Fibroblast of lung (primary cell): ENCODE measurements at regions not wholly inside any gene's neighbourhood (a gene's known extent, or its start where the extent isn't known, plus 50 kb on each side); places are given as distances from the start of the nearest gene placed in this dataset.
"Not testable (repeated sequence)": the region's sequence is repeated elsewhere in the genome, so short reads cannot be mapped to it uniquely, and the experiment has no call there.

Experiments used
- DNase-seq, 2 donors: peaks; one replicate each; pipeline versions ENCODE4 v3.0.0 to v3.0.0-alpha.2; 2010; ENCODE audit warnings: low read depth in 2 of 2
- H2AFZ ChIP-seq: 2 replicates; pipeline ENCODE4 v1.5.1; 2012; ENCODE audit warnings: low read length, control low read depth, inconsistent platforms
- H3K27ac ChIP-seq: 2 replicates; pipeline ENCODE4 v1.5.1; 2011; ENCODE audit warnings: low read length, control low read depth; ENCODE audit not compliant: insufficient read depth
- H3K27me3 ChIP-seq: 2 replicates; pipeline ENCODE4 v1.5.1; 2011; ENCODE audit warnings: mild to moderate bottlenecking, low read length; ENCODE audit not compliant: control insufficient read depth, insufficient read depth
- H3K36me3 ChIP-seq: 2 replicates; pipeline ENCODE4 v1.5.1; 2011; ENCODE audit warnings: low read length; ENCODE audit not compliant: control insufficient read depth, insufficient read depth
- H3K4me1 ChIP-seq: 2 replicates; pipeline ENCODE4 v1.5.1; 2011; ENCODE audit warnings: low read length; ENCODE audit not compliant: control insufficient read depth, insufficient read depth; ENCODE audit errors: extremely low read depth
- H3K4me2 ChIP-seq: 2 replicates; pipeline ENCODE4 v1.5.1; 2011; ENCODE audit warnings: low read length, control low read depth; ENCODE audit not compliant: insufficient read depth; ENCODE audit errors: extremely low read depth
- H3K4me3 ChIP-seq, 4 experiments: fragments of 200-600 bp in 1 of 4; sonication (generic) in 1 of 4; replicated peaks in 1 of 4; 2 replicates each; pipeline ENCODE4 v1.5.1; 2011 to 2016; ENCODE audit warnings: low read length in 4 of 4, low read depth in 3 of 4, mild to moderate bottlenecking in 3 of 4, control low read depth in 2 of 4, inconsistent platforms in 1 of 4, mixed read lengths in 1 of 4; ENCODE audit not compliant: insufficient read depth in 1 of 4; ENCODE audit errors: control extremely low read depth in 1 of 4
- H3K79me2 ChIP-seq: 2 replicates; pipeline ENCODE4 v1.5.1; 2012; ENCODE audit warnings: mild to moderate bottlenecking, low read length, inconsistent platforms; ENCODE audit not compliant: control insufficient read depth, insufficient read depth
- H3K9ac ChIP-seq: 2 replicates; pipeline ENCODE4 v1.5.1; 2011; ENCODE audit warnings: mild to moderate bottlenecking, low read length, control low read depth; ENCODE audit not compliant: insufficient read depth
- H3K9me3 ChIP-seq: 2 replicates; pipeline ENCODE4 v1.5.1; 2012; ENCODE audit warnings: low read depth, low read length; ENCODE audit not compliant: control insufficient read depth, insufficient read depth
- H4K20me1 ChIP-seq: 2 replicates; pipeline ENCODE4 v1.5.1; 2011; ENCODE audit warnings: low read length; ENCODE audit not compliant: control insufficient read depth, insufficient read depth; ENCODE audit errors: extremely low read depth
- EZH2 ChIP-seq: IDR thresholded peaks from 2 replicates; pipeline ENCODE4 v1.5.1; 2012; ENCODE audit warnings: low read length, control low read depth, mild to moderate bottlenecking; ENCODE audit errors: missing control alignments
- TF ChIP-seq, protein P1 (sequence below), 2 donors: IDR thresholded peaks in 1 of 2; conservative IDR thresholded peaks in 1 of 2; 1 replicate in 1 of 2; 2 replicates in 1 of 2; pipeline ENCODE4 v1.5.1; 2011 to 2012; ENCODE audit warnings: low read length in 2 of 2, control low read depth in 1 of 2, inconsistent platforms in 1 of 2, low read depth in 1 of 2, mild to moderate bottlenecking in 1 of 2

DNA sequence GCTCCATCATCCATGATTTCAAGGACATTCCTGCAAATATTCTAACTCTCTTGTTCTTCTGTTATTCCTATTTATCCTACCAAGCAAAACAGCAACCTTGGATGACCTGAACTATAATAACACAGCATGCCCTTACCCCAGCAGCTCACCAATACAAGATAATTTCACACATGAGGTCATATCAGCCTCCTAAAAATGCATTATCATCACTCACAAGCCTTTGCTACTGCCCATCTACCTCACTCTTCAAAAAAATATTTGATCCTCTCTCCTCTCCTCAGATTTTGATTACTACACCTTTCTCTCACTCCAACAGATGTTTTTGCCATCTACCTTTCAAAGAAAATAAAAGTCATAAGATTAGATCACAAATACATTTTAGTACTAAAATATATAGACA lies 777.6 kb upstream of the NCAM2 start:
- H3K27ac ChIP-seq = no peak overlapping the region
- H3K4me1 ChIP-seq = no peaks in the 10 kb centered on the region
- no peak overlapping the region for H3K4me2 ChIP-seq
- H3K4me3 ChIP-seq = no peak overlapping the region
- TF ChIP-seq EZH2 = no peak
- TF ChIP-seq, protein P1, sequence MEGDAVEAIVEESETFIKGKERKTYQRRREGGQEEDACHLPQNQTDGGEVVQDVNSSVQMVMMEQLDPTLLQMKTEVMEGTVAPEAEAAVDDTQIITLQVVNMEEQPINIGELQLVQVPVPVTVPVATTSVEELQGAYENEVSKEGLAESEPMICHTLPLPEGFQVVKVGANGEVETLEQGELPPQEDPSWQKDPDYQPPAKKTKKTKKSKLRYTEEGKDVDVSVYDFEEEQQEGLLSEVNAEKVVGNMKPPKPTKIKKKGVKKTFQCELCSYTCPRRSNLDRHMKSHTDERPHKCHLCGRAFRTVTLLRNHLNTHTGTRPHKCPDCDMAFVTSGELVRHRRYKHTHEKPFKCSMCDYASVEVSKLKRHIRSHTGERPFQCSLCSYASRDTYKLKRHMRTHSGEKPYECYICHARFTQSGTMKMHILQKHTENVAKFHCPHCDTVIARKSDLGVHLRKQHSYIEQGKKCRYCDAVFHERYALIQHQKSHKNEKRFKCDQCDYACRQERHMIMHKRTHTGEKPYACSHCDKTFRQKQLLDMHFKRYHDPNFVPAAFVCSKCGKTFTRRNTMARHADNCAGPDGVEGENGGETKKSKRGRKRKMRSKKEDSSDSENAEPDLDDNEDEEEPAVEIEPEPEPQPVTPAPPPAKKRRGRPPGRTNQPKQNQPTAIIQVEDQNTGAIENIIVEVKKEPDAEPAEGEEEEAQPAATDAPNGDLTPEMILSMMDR (conservative IDR thresholded peaks at IDR 0.05 in 1 of 2, IDR thresholded peaks at IDR 0.05 in 1 of 2; ENCODE audit: low read depth in 1 of 2, low read length in 2 of 2) = no peak
- H3K9me3 ChIP-seq = no peaks in the 10 kb centered on the region
- H3K9ac ChIP-seq = no peak overlapping the region
- H3K79me2 ChIP-seq = no peaks in the 10 kb centered on the region
- DNase-seq = no peak
- H3K36me3 ChIP-seq = no peaks in the 10 kb centered on the region
- no peaks in the 10 kb centered on the region for H3K27me3 ChIP-seq
- no peak overlapping the region for H2AFZ ChIP-seq
- H4K20me1 ChIP-seq = no peaks in the 10 kb centered on the region

DNA sequence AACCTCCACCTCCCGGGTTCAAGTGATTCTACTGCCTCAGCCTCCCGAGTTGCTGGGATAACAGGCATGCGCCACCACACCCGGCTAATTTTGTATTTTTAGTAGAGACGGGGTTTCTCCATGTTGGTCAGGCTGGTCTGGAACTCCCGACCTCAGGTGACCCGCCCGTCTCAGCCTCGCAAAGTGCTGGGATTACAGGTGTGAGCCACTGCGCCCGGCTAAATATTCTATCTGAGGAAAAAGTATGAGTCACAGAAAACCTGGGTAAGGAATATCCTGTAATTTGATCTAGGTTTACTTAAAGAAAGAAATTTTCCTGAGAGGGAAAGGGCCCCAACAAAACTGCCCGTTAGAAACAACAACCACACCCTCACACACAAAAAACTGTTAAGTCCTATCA lies 776.2 kb upstream of the NCAM2 start:
- H3K9me3 ChIP-seq, H2AFZ ChIP-seq, H3K27me3 ChIP-seq, H4K20me1 ChIP-seq, H3K36me3 ChIP-seq, H3K79me2 ChIP-seq, H3K4me3 ChIP-seq, DNase-seq, H3K4me2 ChIP-seq, H3K4me1 ChIP-seq, H3K27ac ChIP-seq, H3K9ac ChIP-seq: not testable (repeated sequence)

DNA sequence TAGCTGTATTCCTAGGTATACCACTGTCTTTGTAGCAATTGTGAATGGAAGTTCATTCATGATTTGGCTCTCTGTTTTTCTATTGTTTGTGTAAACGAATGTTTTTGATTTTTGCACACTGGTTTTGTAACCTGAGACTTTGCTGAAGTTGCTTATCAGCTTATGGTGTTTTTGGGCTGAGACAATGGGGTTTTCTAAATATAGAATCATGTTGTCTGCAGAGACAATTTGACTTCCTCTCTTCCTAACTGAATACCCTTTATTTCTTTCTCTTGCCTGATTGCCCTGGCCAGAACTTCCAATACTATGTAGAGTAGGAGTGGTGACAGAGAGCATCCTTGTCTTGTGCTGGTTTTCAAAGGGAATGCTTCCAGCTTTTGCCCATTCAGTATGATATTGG lies 761.6 kb upstream of the NCAM2 start:
- not testable (repeated sequence) for H3K9ac ChIP-seq, H3K4me3 ChIP-seq, H3K27ac ChIP-seq, H3K27me3 ChIP-seq, H3K79me2 ChIP-seq, H3K4me2 ChIP-seq, DNase-seq, H3K9me3 ChIP-seq, H2AFZ ChIP-seq, H4K20me1 ChIP-seq, H3K36me3 ChIP-seq, H3K4me1 ChIP-seq

DNA sequence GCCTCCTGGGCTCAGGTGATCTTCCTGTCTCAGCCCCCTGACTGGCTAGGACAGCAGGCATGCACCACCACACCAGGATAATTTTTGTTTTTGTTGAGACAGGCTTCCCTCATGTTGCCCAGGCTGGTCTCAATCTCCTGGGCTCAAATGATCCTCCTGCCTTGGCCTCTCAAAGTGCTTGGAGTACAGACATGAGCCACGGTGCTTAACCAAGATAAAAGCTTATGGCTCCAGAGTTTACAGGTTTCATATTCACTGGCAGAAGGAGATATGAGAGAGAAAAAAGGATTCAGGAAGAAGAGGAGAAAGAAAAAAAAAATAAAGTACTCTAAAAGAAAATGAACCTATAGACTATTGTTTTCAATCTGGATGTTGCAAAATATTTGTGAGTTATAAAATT lies 748.8 kb upstream of the NCAM2 start:
- Histone ChIP-seq H3K4me3 (no peak overlapping the region), H3K4me2 (no peak overlapping the region), H3K27ac (no peak overlapping the region), H3K9me3 (no peaks in the 10 kb centered on the region), H3K79me2 (no peaks in the 10 kb centered on the region), H3K36me3 (no peaks in the 10 kb centered on the region), H4K20me1 (no peaks in the 10 kb centered on the region), H2AFZ (no peak overlapping the region), H3K27me3 (no peaks in the 10 kb centered on the region), H3K9ac (no peak overlapping the region), H3K4me1 (no peaks in the 10 kb centered on the region)
- no peak for DNase-seq
- TF ChIP-seq, protein P1 (conservative IDR thresholded peaks at IDR 0.05 in 1 of 2, IDR thresholded peaks at IDR 0.05 in 1 of 2; ENCODE audit: low read depth in 1 of 2, low read length in 2 of 2) = no peak
- TF ChIP-seq EZH2 = no peak
